ENCODE measurements at regions not wholly inside any gene's neighbourhood (a gene's known extent, or its start where the extent isn't known, plus 50 kb on each side); places are given as distances from the start of the nearest gene placed in this dataset.

- no peak for DNase-seq
- Histone ChIP-seq H3K27ac (ENCODE audit: low read length) (no peak overlapping the region), H3K9me3 (ENCODE audit: control insufficient read depth, low read length) (no peaks in the 10 kb centered on the region), H3K27me3 (ENCODE audit: control insufficient read depth, insufficient read depth) (no peaks in the 10 kb centered on the region), H3K4me1 (ENCODE audit: control insufficient read depth, insufficient read depth, low read length) (no peaks in the 10 kb centered on the region), H3K4me3 (ENCODE audit: low read length) (no peak overlapping the region)
- intact Hi-C loops (cut with DNase I), result no loop called here
- no peak for ATAC-seq
- WGBS, result 75% methylated on average over 15 of the region's 15 CpGs
Observed at GRCh38 chr10:128556182-128557110, 430.2 kb upstream of the MKI67 start.

GRCh38 chr10:128557149-128557710, 431.0 kb upstream of the MKI67 start:
- ATAC-seq, result no peak
- 77% methylated on average over 12 of the region's 12 CpGs for WGBS
- Histone ChIP-seq H3K27ac (ENCODE audit: low read length) (no peak overlapping the region), H3K9me3 (ENCODE audit: control insufficient read depth, low read length) (no peaks in the 10 kb centered on the region), H3K4me3 (ENCODE audit: low read length) (no peak overlapping the region), H3K27me3 (ENCODE audit: control insufficient read depth, insufficient read depth) (no peaks in the 10 kb centered on the region), H3K4me1 (ENCODE audit: control insufficient read depth, insufficient read depth, low read length) (no peaks in the 10 kb centered on the region)
- no peak for DNase-seq
- intact Hi-C loops (cut with DNase I), result no loop called here

- H3K4me3 ChIP-seq (ENCODE audit: low read length), result no peak overlapping the region
- DNase-seq (no peak), ATAC-seq (no peak)
- no peaks in the 10 kb centered on the region for H3K4me1 ChIP-seq (ENCODE audit: control insufficient read depth, insufficient read depth, low read length)
- no peaks in the 10 kb centered on the region for H3K27me3 ChIP-seq (ENCODE audit: control insufficient read depth, insufficient read depth)
- no peak overlapping the region for H3K27ac ChIP-seq (ENCODE audit: low read length)
- intact Hi-C loops (cut with DNase I), result no loop called here
- no peaks in the 10 kb centered on the region for H3K9me3 ChIP-seq (ENCODE audit: control insufficient read depth, low read length)
- 51% methylated on average over 1 of the region's 1 CpG for WGBS
Observed at GRCh38 chr10:128560406-128560805, 434.2 kb upstream of the MKI67 start.

- over 99% methylated on average over 3 of the region's 3 CpGs for WGBS
Observed at GRCh38 chr10:128560993-128561392, 434.8 kb upstream of the MKI67 start.

GRCh38 chr10:128563387-128563786, 437.2 kb upstream of the MKI67 start:
- ATAC-seq, result no peak
- H3K27me3 ChIP-seq (ENCODE audit: control insufficient read depth, insufficient read depth), result no peaks in the 10 kb centered on the region
- no peak overlapping the region for H3K4me3 ChIP-seq (ENCODE audit: low read length)
- no peak overlapping the region for H3K27ac ChIP-seq (ENCODE audit: low read length)
- no peaks in the 10 kb centered on the region for H3K9me3 ChIP-seq (ENCODE audit: control insufficient read depth, low read length)
- no peak for DNase-seq
- intact Hi-C loops (cut with DNase I), result no loop called here
- peaks cover 2% of the 10 kb centered on the region for H3K4me1 ChIP-seq (ENCODE audit: control insufficient read depth, insufficient read depth, low read length)
- 92% methylated on average over 5 of the region's 5 CpGs for WGBS

More at GRCh38 chr10:128560993-128561392, 434.8 kb upstream of the MKI67 start:
- H3K9me3 ChIP-seq (ENCODE audit: control insufficient read depth, low read length), result no peaks in the 10 kb centered on the region
- H3K4me3 ChIP-seq (ENCODE audit: low read length), result no peak overlapping the region
- H3K27me3 ChIP-seq (ENCODE audit: control insufficient read depth, insufficient read depth), result no peaks in the 10 kb centered on the region
- ATAC-seq (no peak), DNase-seq (no peak)
- no peak overlapping the region for H3K27ac ChIP-seq (ENCODE audit: low read length)
- no peaks in the 10 kb centered on the region for H3K4me1 ChIP-seq (ENCODE audit: control insufficient read depth, insufficient read depth, low read length)
- intact Hi-C loops (cut with DNase I), result no loop called here

- H3K27me3 ChIP-seq (ENCODE audit: control insufficient read depth, insufficient read depth), result no peaks in the 10 kb centered on the region
- no peak overlapping the region for H3K4me3 ChIP-seq (ENCODE audit: low read length)
- ATAC-seq (no peak), DNase-seq (no peak)
- no peak overlapping the region for H3K27ac ChIP-seq (ENCODE audit: low read length)
- peaks cover 2% of the 10 kb centered on the region for H3K4me1 ChIP-seq (ENCODE audit: control insufficient read depth, insufficient read depth, low read length)
- intact Hi-C loops (cut with DNase I), result no loop called here
- no peaks in the 10 kb centered on the region for H3K9me3 ChIP-seq (ENCODE audit: control insufficient read depth, low read length)
- 96% methylated on average over 6 of the region's 6 CpGs for WGBS
Observed at GRCh38 chr10:128563904-128564303, 437.7 kb upstream of the MKI67 start.

GRCh38 chr10:128566361-128566968, 440.2 kb upstream of the MKI67 start:
- Histone ChIP-seq H3K4me3 (ENCODE audit: low read length) (no peak overlapping the region), H3K27ac (ENCODE audit: low read length) (no peak overlapping the region), H3K4me1 (ENCODE audit: control insufficient read depth, insufficient read depth, low read length) (peaks cover 2% of the 10 kb centered on the region), H3K27me3 (ENCODE audit: control insufficient read depth, insufficient read depth) (no peaks in the 10 kb centered on the region), H3K9me3 (ENCODE audit: control insufficient read depth, low read length) (no peaks in the 10 kb centered on the region)
- intact Hi-C loops (cut with DNase I), result no loop called here
- DNase-seq (no peak), ATAC-seq (no peak)
- WGBS, result 90% methylated on average over 13 of the region's 13 CpGs

- Histone ChIP-seq H3K9me3 (ENCODE audit: control insufficient read depth, low read length) (no peaks in the 10 kb centered on the region), H3K4me3 (ENCODE audit: low read length) (no peak overlapping the region), H3K27ac (ENCODE audit: low read length) (no peak overlapping the region), H3K4me1 (ENCODE audit: control insufficient read depth, insufficient read depth, low read length) (peaks cover 2% of the 10 kb centered on the region), H3K27me3 (ENCODE audit: control insufficient read depth, insufficient read depth) (no peaks in the 10 kb centered on the region)
- intact Hi-C loops (cut with DNase I), result no loop called here
- DNase-seq (peak in 2 of 3 donors; percentile 34 to 74), ATAC-seq (peak; percentile 69 to 86)
- 31% methylated on average over 8 of the region's 8 CpGs for WGBS
Observed at GRCh38 chr10:128567551-128567950, 441.3 kb upstream of the MKI67 start.

- no peak overlapping the region for H3K27ac ChIP-seq (ENCODE audit: low read length)
- WGBS, result 57% methylated on average over 11 of the region's 11 CpGs
- ATAC-seq (peak in 1 of 2 donors; percentile 22), DNase-seq (no peak)
- intact Hi-C loops (cut with DNase I), result no loop called here
- H3K4me1 ChIP-seq (ENCODE audit: control insufficient read depth, insufficient read depth, low read length), result peaks cover 2% of the 10 kb centered on the region
- no peak overlapping the region for H3K4me3 ChIP-seq (ENCODE audit: low read length)
- H3K27me3 ChIP-seq (ENCODE audit: control insufficient read depth, insufficient read depth), result no peaks in the 10 kb centered on the region
- no peaks in the 10 kb centered on the region for H3K9me3 ChIP-seq (ENCODE audit: control insufficient read depth, low read length)
Observed at GRCh38 chr10:128568041-128568440, 441.8 kb upstream of the MKI67 start.

- DNase-seq, result no peak
- intact Hi-C loops (cut with DNase I), result no loop called here
Observed at GRCh38 chr10:128568491-128568890, 442.3 kb upstream of the MKI67 start.

More at GRCh38 chr10:128568491-128568890, 442.3 kb upstream of the MKI67 start:
- Histone ChIP-seq H3K27me3 (ENCODE audit: control insufficient read depth, insufficient read depth) (no peaks in the 10 kb centered on the region), H3K4me3 (ENCODE audit: low read length) (no peak overlapping the region), H3K27ac (ENCODE audit: low read length) (no peak overlapping the region), H3K4me1 (ENCODE audit: control insufficient read depth, insufficient read depth, low read length) (peaks cover 2% of the 10 kb centered on the region), H3K9me3 (ENCODE audit: control insufficient read depth, low read length) (no peaks in the 10 kb centered on the region)
- ATAC-seq, result no peak
- WGBS, result 79% methylated on average over 13 of the region's 13 CpGs
